ENCODE measurements at regions not wholly inside any gene's neighbourhood (a gene's known extent, or its start where the extent isn't known, plus 50 kb on each side); places are given as distances from the start of the nearest gene placed in this dataset.
"Not testable (repeated sequence)": the region's sequence is repeated elsewhere in the genome, so short reads cannot be mapped to it uniquely, and the experiment has no call there.

GRCh38 chrX:30144971-30145731, 70.2 kb upstream of the MAGEB2 start:
- no peak overlapping the region for H3K4me3 Mint-ChIP-seq
- DNase-seq = no peak
- H3K9me3 Mint-ChIP-seq = no peaks in the 10 kb centered on the region
- no peaks in the 10 kb centered on the region for H3K4me1 Mint-ChIP-seq (ENCODE audit: low read depth)
- no peaks in the 10 kb centered on the region for H3K36me3 Mint-ChIP-seq (ENCODE audit: low read depth)
- CTCF ChIA-PET = interaction anchor here (1.2 kb wide), 1 partner anchor 363 kb away, joined by 3 read pairs; no protein-coding TSS in a partner anchor
- intact Hi-C loops (cut with micrococcal nuclease) = no loop called here
- H3K27ac Mint-ChIP-seq = no peak overlapping the region
- H3K27me3 Mint-ChIP-seq (ENCODE audit: low read depth) = no peaks in the 10 kb centered on the region

DNA sequence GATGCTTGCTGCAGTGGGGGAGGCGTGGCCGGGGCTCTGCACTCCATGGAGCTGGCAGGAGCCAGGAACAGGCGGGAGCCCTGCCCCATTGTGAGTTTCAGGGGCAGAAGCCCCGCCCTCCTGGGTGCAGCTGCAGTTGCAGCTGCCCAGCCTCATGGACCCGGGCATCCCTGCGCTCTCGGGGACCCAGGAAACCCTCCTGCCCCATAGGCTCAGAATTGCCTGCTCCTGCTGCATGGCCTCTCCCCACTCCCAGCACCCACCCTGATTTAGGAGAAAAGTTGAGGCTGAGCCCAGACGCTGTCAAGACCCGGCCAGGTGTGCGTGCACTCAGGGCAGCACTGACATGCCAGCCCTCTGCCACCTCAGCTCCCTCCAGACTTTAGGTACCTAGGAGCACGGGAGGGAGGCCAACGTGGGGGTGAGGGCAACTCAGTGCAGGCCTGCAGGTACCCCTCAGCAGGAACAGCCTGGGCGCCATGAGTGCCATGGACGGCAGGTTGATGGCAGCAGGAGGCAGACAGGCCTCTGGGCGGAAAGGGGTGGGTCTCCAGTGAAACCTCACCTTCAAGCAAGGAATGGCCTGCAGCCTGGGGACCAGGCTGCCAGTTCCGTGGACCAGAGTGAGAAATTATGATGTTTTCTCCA, 67.2 kb upstream of the MAGEB2 start:
- Mint-ChIP-seq H3K9me3 (no peaks in the 10 kb centered on the region), H3K27ac (no peak overlapping the region), H3K36me3 (ENCODE audit: low read depth) (no peaks in the 10 kb centered on the region), H3K27me3 (ENCODE audit: low read depth) (no peaks in the 10 kb centered on the region), H3K4me3 (no peak overlapping the region), H3K4me1 (ENCODE audit: low read depth) (no peaks in the 10 kb centered on the region)
- no peak for DNase-seq
- intact Hi-C loops (cut with micrococcal nuclease) = no loop called here
- CTCF ChIA-PET = no interaction called here

- H3K9me3 Mint-ChIP-seq; H3K4me1 Mint-ChIP-seq (ENCODE audit: low read depth); H3K27me3 Mint-ChIP-seq (ENCODE audit: low read depth); H3K27ac Mint-ChIP-seq; intact Hi-C loops (cut with micrococcal nuclease); H3K4me3 Mint-ChIP-seq; DNase-seq; CTCF ChIA-PET; H3K36me3 Mint-ChIP-seq (ENCODE audit: low read depth): not testable (repeated sequence)
Observed at GRCh38 chrX:30149206-30149605, 66.2 kb upstream of the MAGEB2 start.

GRCh38 chrX:30150196-30150895, 65.0 kb upstream of the MAGEB2 start:
- Mint-ChIP-seq H3K9me3 (no peaks in the 10 kb centered on the region), H3K4me1 (ENCODE audit: low read depth) (no peaks in the 10 kb centered on the region), H3K27me3 (ENCODE audit: low read depth) (no peaks in the 10 kb centered on the region), H3K4me3 (no peak overlapping the region), H3K36me3 (ENCODE audit: low read depth) (no peaks in the 10 kb centered on the region), H3K27ac (no peak overlapping the region)
- CTCF ChIA-PET = no interaction called here
- intact Hi-C loops (cut with micrococcal nuclease) = no loop called here
- no peak for DNase-seq

- Mint-ChIP-seq H3K4me3 (no peak overlapping the region), H3K27me3 (ENCODE audit: low read depth) (no peaks in the 10 kb centered on the region), H3K27ac (no peak overlapping the region), H3K36me3 (ENCODE audit: low read depth) (no peaks in the 10 kb centered on the region), H3K4me1 (ENCODE audit: low read depth) (no peaks in the 10 kb centered on the region), H3K9me3 (no peaks in the 10 kb centered on the region)
- CTCF ChIA-PET = no interaction called here
- intact Hi-C loops (cut with micrococcal nuclease) = no loop called here
- no peak for DNase-seq
Observed at GRCh38 chrX:30151964-30152363, 63.4 kb upstream of the MAGEB2 start.

DNA sequence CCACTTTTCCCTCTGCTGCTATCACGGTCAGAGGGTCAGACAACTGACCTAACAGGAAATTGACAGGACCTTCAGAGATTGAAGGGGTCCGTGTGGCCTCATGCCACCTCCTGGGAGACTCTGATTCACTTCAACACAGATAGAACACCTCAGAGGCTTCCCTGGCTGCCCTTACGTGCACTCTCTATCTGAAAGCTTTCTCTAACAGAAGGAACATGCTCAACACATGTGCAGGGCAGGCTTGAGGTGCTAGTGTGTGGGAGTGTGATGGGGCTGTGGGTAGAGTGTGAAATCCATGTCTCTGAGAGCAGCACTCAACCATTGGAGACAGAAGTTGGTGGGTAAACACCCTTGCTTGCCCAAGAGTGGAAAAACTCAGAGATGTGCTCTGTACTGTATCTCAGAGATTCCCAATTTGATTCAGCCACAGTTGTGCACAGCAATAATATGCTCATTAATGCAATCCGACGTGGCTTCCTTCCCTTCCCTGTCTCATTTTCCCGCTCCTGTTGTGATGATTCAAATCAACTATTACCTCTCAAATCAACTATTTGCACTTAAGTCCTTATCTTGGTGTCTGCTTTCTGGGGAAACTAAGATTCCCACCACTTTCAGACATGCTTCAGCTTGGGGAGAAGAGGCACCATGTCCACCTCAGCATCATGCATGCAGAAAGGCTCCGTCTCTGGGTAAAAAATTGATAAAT, 62.0 kb upstream of the MAGEB2 start:
- no peaks in the 10 kb centered on the region for H3K9me3 Mint-ChIP-seq
- no peak overlapping the region for H3K4me3 Mint-ChIP-seq
- intact Hi-C loops (cut with micrococcal nuclease) = no loop called here
- DNase-seq = no peak
- H3K27me3 Mint-ChIP-seq (ENCODE audit: low read depth) = no peaks in the 10 kb centered on the region
- no peaks in the 10 kb centered on the region for H3K36me3 Mint-ChIP-seq (ENCODE audit: low read depth)
- CTCF ChIA-PET = no interaction called here
- H3K4me1 Mint-ChIP-seq (ENCODE audit: low read depth) = no peaks in the 10 kb centered on the region
- H3K27ac Mint-ChIP-seq = no peak overlapping the region

- Mint-ChIP-seq H3K4me3 (no peak overlapping the region), H3K27me3 (ENCODE audit: low read depth) (no peaks in the 10 kb centered on the region), H3K27ac (no peak overlapping the region), H3K9me3 (no peaks in the 10 kb centered on the region), H3K4me1 (ENCODE audit: low read depth) (no peaks in the 10 kb centered on the region), H3K36me3 (ENCODE audit: low read depth) (no peaks in the 10 kb centered on the region)
- DNase-seq = no peak
- intact Hi-C loops (cut with micrococcal nuclease) = no loop called here
- CTCF ChIA-PET = no interaction called here
Observed at GRCh38 chrX:30153881-30154260, 61.5 kb upstream of the MAGEB2 start.

- peaks cover 2% of the 10 kb centered on the region for H3K9me3 Mint-ChIP-seq
- intact Hi-C loops (cut with micrococcal nuclease) = no loop called here
- H3K27me3 Mint-ChIP-seq (ENCODE audit: low read depth) = no peaks in the 10 kb centered on the region
- no peaks in the 10 kb centered on the region for H3K36me3 Mint-ChIP-seq (ENCODE audit: low read depth)
- no peak overlapping the region for H3K27ac Mint-ChIP-seq
- no peak for DNase-seq
- no peak overlapping the region for H3K4me3 Mint-ChIP-seq
- H3K4me1 Mint-ChIP-seq (ENCODE audit: low read depth) = no peaks in the 10 kb centered on the region
- CTCF ChIA-PET = no interaction called here
Observed at GRCh38 chrX:30156009-30156408, 59.4 kb upstream of the MAGEB2 start.

DNA sequence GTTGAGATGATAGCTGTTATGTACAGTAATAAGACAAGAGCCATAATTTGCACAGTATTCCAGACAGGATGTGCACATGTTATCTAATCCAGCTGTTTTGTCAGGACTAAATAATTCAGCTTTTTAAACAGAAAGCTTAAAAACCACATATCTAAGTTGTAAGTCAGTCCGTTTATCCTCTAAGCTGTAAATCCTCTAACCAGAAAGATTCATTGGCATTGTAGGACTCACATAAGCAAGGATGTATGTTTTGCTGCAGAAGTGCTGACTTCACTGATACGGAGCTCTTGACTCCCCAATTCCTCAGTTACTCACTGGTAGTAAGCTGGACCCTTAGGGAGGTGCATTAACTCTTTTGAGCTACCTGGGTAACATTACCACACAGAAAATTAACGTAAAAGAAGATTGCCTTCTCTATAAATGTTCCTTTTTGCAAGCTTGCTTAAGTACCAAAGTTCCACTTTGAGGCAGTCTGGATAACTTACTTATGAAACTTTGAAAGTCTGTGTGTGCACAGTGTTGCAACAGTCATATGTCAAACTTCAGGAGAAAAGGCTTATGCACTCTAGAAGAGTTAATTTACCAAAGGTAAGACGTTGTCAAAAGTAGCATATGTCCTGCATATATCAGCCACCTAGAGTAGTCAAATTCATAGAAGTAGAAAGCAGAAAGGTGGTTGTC, 58.3 kb upstream of the MAGEB2 start:
- H3K27me3 Mint-ChIP-seq (ENCODE audit: low read depth) = no peaks in the 10 kb centered on the region
- intact Hi-C loops (cut with micrococcal nuclease) = no loop called here
- CTCF ChIA-PET = no interaction called here
- no peak overlapping the region for H3K4me3 Mint-ChIP-seq
- no peaks in the 10 kb centered on the region for H3K36me3 Mint-ChIP-seq (ENCODE audit: low read depth)
- no peaks in the 10 kb centered on the region for H3K4me1 Mint-ChIP-seq (ENCODE audit: low read depth)
- H3K27ac Mint-ChIP-seq = no peak overlapping the region
- peaks cover 2% of the 10 kb centered on the region for H3K9me3 Mint-ChIP-seq
- DNase-seq = no peak

DNA sequence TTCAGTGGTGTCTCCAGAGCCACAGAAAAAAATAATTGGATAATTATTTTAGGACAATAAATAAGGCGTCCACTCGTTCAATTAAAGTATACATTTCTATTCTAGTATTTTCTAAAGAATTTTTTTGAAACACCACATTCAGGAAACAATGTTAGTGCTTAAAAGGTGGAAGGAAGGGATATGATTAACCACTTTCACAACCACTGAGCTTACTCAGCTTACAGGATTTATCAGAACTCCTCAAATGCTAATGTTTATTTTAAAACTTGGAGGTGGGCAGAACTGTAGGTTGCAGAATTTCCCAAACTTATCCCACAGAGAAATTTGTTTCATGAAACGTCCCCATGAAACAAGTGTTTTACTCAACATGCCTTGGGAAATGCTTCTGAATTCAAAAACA, 54.3 kb upstream of the MAGEB2 start:
- CTCF ChIA-PET = no interaction called here
- Mint-ChIP-seq H3K36me3 (ENCODE audit: low read depth) (no peaks in the 10 kb centered on the region), H3K4me3 (no peak overlapping the region), H3K27me3 (ENCODE audit: low read depth) (no peaks in the 10 kb centered on the region), H3K27ac (no peak overlapping the region), H3K9me3 (peaks cover 2% of the 10 kb centered on the region), H3K4me1 (ENCODE audit: low read depth) (no peaks in the 10 kb centered on the region)
- intact Hi-C loops (cut with micrococcal nuclease) = no loop called here
- no peak for DNase-seq

All from activated naive CD4-positive, alpha-beta T cell treated with anti-CD3 and anti-CD28 coated beads for 36 hours (primary cell).